ENCODE measurements at regions not wholly inside any gene's neighbourhood (a gene's known extent, or its start where the extent isn't known, plus 50 kb on each side); places are given as distances from the start of the nearest gene placed in this dataset.

DNA sequence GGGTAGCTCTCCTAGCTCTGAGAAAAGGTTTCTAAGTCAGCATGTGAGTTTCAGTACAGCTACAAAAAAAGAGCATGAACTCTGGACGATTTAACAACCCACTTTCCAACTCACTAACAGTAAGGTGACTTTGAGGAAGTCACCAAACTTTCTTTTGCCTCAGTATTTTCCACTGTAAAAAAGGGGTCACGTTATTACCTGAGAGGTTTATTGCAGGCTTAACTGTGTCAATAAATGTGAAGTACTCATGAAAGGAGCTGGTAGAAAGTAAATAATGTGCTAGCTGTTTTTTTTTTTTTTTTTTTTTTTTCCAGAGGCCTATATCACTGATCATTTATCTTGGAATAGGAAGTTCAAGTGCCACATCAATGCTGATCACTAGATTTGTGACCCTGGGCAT is 89.3 kb downstream of the PLSCR2 start:
- TF ChIP-seq, protein P1, sequence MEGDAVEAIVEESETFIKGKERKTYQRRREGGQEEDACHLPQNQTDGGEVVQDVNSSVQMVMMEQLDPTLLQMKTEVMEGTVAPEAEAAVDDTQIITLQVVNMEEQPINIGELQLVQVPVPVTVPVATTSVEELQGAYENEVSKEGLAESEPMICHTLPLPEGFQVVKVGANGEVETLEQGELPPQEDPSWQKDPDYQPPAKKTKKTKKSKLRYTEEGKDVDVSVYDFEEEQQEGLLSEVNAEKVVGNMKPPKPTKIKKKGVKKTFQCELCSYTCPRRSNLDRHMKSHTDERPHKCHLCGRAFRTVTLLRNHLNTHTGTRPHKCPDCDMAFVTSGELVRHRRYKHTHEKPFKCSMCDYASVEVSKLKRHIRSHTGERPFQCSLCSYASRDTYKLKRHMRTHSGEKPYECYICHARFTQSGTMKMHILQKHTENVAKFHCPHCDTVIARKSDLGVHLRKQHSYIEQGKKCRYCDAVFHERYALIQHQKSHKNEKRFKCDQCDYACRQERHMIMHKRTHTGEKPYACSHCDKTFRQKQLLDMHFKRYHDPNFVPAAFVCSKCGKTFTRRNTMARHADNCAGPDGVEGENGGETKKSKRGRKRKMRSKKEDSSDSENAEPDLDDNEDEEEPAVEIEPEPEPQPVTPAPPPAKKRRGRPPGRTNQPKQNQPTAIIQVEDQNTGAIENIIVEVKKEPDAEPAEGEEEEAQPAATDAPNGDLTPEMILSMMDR (IDR thresholded peaks at IDR 0.05) = no peak
- no peak for TF ChIP-seq POLR2A (IDR thresholded peaks at IDR 0.05)
